Sigmoid colon (tissue), 6 donors: ENCODE measurements at regions not wholly inside any gene's neighbourhood (a gene's known extent, or its start where the extent isn't known, plus 50 kb on each side); places are given as distances from the start of the nearest gene placed in this dataset.

ENCODE experiments used
- DNase-seq: peaks from one replicate; pipeline ENCODE4 v3.0.0-alpha.2; 2019
- H3K27ac ChIP-seq, 4 donors: fragments of 200-600 bp; sonication (generic); one replicate each; pipeline ENCODE4 v1.5.1; 2016 to 2019; ENCODE audit warnings: mild to moderate bottlenecking in 1 of 4
- H3K27me3 ChIP-seq, 3 donors: fragments of 200-600 bp; sonication (generic); one replicate each; pipeline ENCODE4 v1.5.1; 2019; ENCODE audit warnings: mild to moderate bottlenecking in 1 of 3
- H3K36me3 ChIP-seq, 4 donors: fragments of 200-600 bp; sonication (generic); one replicate each; pipeline ENCODE4 v1.5.1; 2016 to 2019
- H3K4me1 ChIP-seq, 4 donors: fragments of 200-600 bp; sonication (generic); one replicate each; pipeline ENCODE4 v1.5.1; 2017 to 2019
- H3K4me3 ChIP-seq, 4 donors: fragments of 200-600 bp; sonication (generic); one replicate each; pipeline ENCODE4 v1.5.1; 2017 to 2019; ENCODE audit warnings: mild to moderate bottlenecking in 2 of 4, moderate library complexity in 1 of 4
- H3K9me3 ChIP-seq, 4 donors: fragments of 200-600 bp in 3 of 4; sonication (generic) in 3 of 4; one replicate each; pipeline versions ENCODE4 v1.5.1 to v1.6.1; 2013 to 2019
- CTCF ChIP-seq, 4 experiments: fragments of 450-650 bp in 3 of 4; fragments of 200-600 bp in 1 of 4; IDR thresholded peaks; one replicate each; pipeline ENCODE4 v1.5.1; 2016 to 2019; ENCODE audit warnings: antibody characterized with exemption in 4 of 4, mild to moderate bottlenecking in 3 of 4, moderate library complexity in 2 of 4
- EP300 ChIP-seq, 4 donors: sonication (generic); formaldehyde crosslinking; IDR thresholded peaks; one replicate each; pipeline ENCODE4 v1.6.1; 2017; ENCODE audit warnings: antibody characterized with exemption in 4 of 4
- POLR2A ChIP-seq, 2 donors: fragments of 450-650 bp; IDR thresholded peaks; one replicate each; pipeline ENCODE4 v1.6.1; 2016; ENCODE audit warnings: antibody characterized with exemption in 2 of 2, mild to moderate bottlenecking in 2 of 2, moderate library complexity in 2 of 2
- POLR2AphosphoS5 ChIP-seq, 4 donors: sonication (generic); formaldehyde crosslinking; IDR thresholded peaks; one replicate each; pipeline ENCODE4 v1.6.1; 2017; ENCODE audit warnings: antibody characterized with exemption in 4 of 4
- WGBS, 2 donors: extraction: QIAGEN DNeasy Blood & Tissue Kit; methylation state at CpG; one replicate each; pipeline ENCODE4 v1.1.7; 2013; 5-methylcytosine and 5-hydroxymethylcytosine counted together
- intact Hi-C: fragments of 100-400 bp; cut with DNase I; formaldehyde crosslinking; loops from one replicate; pipeline ENCODE4 v1.15.1; 2023
- donor health status: healthy with polysubstance abuse.
- donor health status: healthy.

- intact Hi-C loops, result no loop called here
Measured at GRCh38 chr6:144641286-144641685, 356.2 kb downstream of the UTRN start.

GRCh38 chr6:144644776-144645175, 359.6 kb downstream of the UTRN start:
- Histone ChIP-seq H3K9me3 (no peaks in the 10 kb centered on the region), H3K27ac (no peak overlapping the region), H3K36me3 (no peaks in the 10 kb centered on the region), H3K4me3 (no peak overlapping the region), H3K4me1 (no peaks in the 10 kb centered on the region), H3K27me3 (no peaks in the 10 kb centered on the region)
- 79 to 91% methylated on average over 1 of the region's 1 CpG for WGBS, 2 donors
- no peak for DNase-seq
- TF ChIP-seq CTCF (IDR thresholded peaks at IDR 0.05) (no peak), POLR2AphosphoS5 (IDR thresholded peaks at IDR 0.05) (no peak), EP300 (IDR thresholded peaks at IDR 0.05) (no peak), POLR2A (IDR thresholded peaks at IDR 0.05) (no peak)
- intact Hi-C loops, result no loop called here

More at GRCh38 chr6:144641286-144641685, 356.2 kb downstream of the UTRN start:
- no peaks in the 10 kb centered on the region for H3K9me3 ChIP-seq
- no peak for DNase-seq
- no peak overlapping the region for H3K4me3 ChIP-seq
- no peaks in the 10 kb centered on the region for H3K4me1 ChIP-seq
- no peak for TF ChIP-seq POLR2AphosphoS5 (IDR thresholded peaks at IDR 0.05)
- TF ChIP-seq POLR2A (IDR thresholded peaks at IDR 0.05), result no peak
- TF ChIP-seq CTCF (IDR thresholded peaks at IDR 0.05), result no peak
- no peak for TF ChIP-seq EP300 (IDR thresholded peaks at IDR 0.05)
- 78 to 81% methylated on average over 1 of the region's 1 CpG for WGBS, 2 donors
- H3K36me3 ChIP-seq, result no peaks in the 10 kb centered on the region
- H3K27me3 ChIP-seq, result no peaks in the 10 kb centered on the region
- no peak overlapping the region for H3K27ac ChIP-seq

- H3K4me1 ChIP-seq, result no peaks in the 10 kb centered on the region
- H3K27ac ChIP-seq, result no peak overlapping the region
- WGBS, 2 donors, result 90 to 92% methylated on average over 4 of the region's 4 CpGs
- intact Hi-C loops, result no loop called here
- no peak for TF ChIP-seq POLR2A (IDR thresholded peaks at IDR 0.05)
- no peak for TF ChIP-seq EP300 (IDR thresholded peaks at IDR 0.05)
- no peak for TF ChIP-seq CTCF (IDR thresholded peaks at IDR 0.05)
- no peak for TF ChIP-seq POLR2AphosphoS5 (IDR thresholded peaks at IDR 0.05)
- no peaks in the 10 kb centered on the region for H3K27me3 ChIP-seq
- H3K36me3 ChIP-seq, result no peaks in the 10 kb centered on the region
- no peak overlapping the region for H3K4me3 ChIP-seq
- DNase-seq, result no peak
- no peaks in the 10 kb centered on the region for H3K9me3 ChIP-seq
Measured at GRCh38 chr6:144646093-144647056, 361.2 kb downstream of the UTRN start.

- Histone ChIP-seq H3K27ac (no peak overlapping the region), H3K4me1 (no peaks in the 10 kb centered on the region), H3K4me3 (no peak overlapping the region), H3K27me3 (no peaks in the 10 kb centered on the region), H3K36me3 (no peaks in the 10 kb centered on the region), H3K9me3 (no peaks in the 10 kb centered on the region)
- no peak for DNase-seq
- intact Hi-C loops, result no loop called here
- WGBS, 2 donors, result 94% methylated on average over 6 of the region's 6 CpGs
- TF ChIP-seq EP300 (IDR thresholded peaks at IDR 0.05) (no peak), POLR2AphosphoS5 (IDR thresholded peaks at IDR 0.05) (no peak), POLR2A (IDR thresholded peaks at IDR 0.05) (no peak)
Measured at GRCh38 chr6:144647406-144647964, 362.4 kb downstream of the UTRN start.

- TF ChIP-seq CTCF (IDR thresholded peaks at IDR 0.05) (no peak), EP300 (IDR thresholded peaks at IDR 0.05) (no peak), POLR2AphosphoS5 (IDR thresholded peaks at IDR 0.05) (no peak), POLR2A (IDR thresholded peaks at IDR 0.05) (no peak)
- DNase-seq, result no peak
- Histone ChIP-seq H3K27me3 (no peaks in the 10 kb centered on the region), H3K27ac (no peak overlapping the region), H3K4me3 (no peak overlapping the region), H3K9me3 (no peaks in the 10 kb centered on the region), H3K36me3 (no peaks in the 10 kb centered on the region), H3K4me1 (no peaks in the 10 kb centered on the region)
- intact Hi-C loops, result no loop called here
- 24 to 58% methylated on average over 3 of the region's 3 CpGs for WGBS, 2 donors
Measured at GRCh38 chr6:144647971-144648651, 363.0 kb downstream of the UTRN start.
